HG02642 (cell line): ENCODE measurements at regions not wholly inside any gene's neighbourhood (a gene's known extent, or its start where the extent isn't known, plus 50 kb on each side); places are given as distances from the start of the nearest gene placed in this dataset.
"Not testable (repeated sequence)": the region's sequence is repeated elsewhere in the genome, so short reads cannot be mapped to it uniquely, and the experiment has no call there.

Experiments
- ATAC-seq: cut with Tn5 transposase; IDR thresholded peaks from one replicate; pipeline ENCODE4 v1.9.1; 2021; ENCODE audit warnings: mild to moderate bottlenecking; ENCODE audit not compliant: unreplicated experiment, poor library complexity

DNA sequence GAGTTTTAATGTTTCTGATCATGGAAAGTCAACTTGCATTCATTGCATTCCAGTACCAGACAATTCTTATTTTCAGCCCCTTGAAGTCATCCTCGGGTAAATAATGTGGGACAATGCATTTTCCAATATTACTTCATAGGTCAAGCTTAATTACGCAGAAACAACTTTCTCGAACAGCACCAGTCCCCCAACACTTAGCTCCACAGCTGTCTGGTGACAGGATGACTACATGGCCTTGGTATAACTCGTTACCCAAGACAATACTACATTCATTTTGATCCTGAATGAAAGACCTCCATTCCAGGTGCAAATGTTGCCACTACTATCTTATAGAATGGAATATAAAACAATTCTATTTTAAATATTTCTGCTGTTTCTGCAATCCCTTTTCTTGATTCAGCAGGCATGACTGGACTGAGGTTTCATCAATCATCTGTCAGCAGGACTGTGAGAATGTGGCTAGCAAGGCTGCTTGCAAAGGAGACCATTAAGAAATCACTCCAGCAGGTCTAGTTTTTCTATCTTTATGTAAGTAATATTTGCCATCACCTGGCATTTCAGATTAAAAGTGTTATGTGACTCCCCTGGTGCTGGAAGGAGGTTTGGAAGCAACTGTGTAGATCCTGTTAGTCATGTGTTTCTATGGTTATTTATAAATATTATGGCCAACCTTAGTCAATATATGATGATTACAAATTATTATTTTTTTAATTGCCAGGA is 147.9 kb downstream of the HAO1 start:
- ATAC-seq: no peak

DNA sequence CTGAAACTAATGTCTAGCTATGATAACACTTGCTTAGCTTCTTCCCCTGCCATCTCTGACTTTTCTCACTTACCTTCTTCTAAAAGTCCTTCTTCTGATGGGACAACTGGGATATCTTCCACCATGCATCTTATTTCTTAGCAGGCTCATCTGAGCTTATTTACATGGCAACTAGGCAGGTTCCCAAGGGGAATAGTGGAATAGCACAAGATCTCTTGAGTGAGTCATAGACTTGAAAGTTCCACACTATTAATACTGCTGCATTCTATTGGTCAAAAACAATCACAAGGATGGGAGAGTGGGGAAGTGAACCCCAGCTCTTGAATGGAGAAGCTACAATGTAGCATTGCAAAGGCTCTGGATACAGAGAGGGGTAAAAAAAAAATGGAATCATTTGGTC is 142.1 kb downstream of the HAO1 start:
- ATAC-seq: no peak

DNA sequence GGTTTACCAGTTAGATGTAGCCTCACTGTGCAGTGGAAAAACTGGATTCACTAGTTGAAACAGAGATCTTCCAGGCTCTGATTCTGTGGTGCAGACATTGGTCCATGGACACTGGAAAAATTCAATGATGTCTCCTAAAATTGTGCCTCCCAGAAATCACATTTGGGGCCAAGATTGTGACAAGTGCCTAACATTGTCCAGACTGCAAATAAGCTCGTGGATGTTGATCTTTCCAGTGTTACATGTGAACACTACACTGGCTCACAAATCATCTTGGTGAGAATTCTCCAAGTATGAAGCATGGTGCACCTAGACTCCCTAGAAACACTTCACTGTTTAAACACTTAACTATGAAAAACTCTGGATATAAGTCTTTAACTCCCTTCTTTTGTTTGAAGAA is 140.4 kb downstream of the HAO1 start:
- ATAC-seq: no peak

DNA sequence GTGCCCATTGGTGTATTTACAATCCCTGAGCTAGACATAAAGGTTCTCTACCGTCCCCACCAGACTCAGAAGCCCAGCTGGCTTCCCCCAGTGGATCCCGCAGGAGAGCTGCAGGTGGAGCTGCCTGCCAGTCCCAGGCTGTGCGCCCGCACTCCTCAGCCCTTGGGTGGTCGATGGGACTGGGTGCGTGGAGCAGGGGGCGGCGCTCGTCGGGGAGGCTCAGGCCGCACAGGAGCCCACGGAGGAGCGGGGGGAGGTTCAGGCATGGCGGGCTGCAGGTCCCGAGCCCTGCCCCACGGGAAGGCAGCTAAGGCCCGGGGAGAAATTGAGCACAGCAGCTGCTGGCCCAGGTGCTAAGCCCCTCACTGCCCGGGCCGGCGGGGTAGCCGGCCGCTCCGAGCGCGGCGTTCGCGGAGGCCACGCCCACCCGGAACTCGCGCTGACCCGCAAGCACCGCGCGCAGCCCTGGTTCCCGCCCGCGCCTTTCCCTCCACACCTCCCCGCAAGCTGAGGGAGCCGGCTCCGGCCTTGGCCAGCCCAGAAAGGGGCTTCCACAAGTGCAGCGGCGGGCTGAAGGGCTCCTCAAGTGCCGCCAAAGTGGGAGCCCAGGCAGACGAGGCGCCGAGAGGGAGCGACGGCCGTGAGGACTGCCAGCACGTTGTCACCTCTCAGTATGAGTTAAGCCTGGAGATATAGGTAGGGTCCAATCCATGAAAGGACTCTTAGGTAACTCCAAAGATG is 136.7 kb downstream of the HAO1 start:
- not testable (repeated sequence) for ATAC-seq

DNA sequence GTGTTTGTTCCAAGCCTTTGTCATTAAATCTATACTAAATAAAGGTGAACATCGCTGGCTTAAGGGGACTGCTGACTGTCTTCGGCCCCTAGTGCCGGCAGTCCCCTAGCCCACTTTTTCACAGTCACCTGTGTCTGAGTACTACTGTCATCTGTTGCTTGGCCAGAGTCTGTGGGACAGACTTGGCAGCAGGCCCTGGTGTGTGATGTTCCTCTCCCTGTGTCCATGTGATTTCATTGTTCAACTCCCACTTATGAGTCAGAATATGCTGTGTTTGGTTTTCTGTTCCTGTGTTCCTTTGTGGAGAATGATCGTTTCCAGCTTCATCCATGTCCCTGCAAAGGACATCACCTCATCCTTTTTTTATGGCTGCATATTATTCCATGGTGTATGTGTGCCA is 133.4 kb downstream of the HAO1 start:
- ATAC-seq: no peak

DNA sequence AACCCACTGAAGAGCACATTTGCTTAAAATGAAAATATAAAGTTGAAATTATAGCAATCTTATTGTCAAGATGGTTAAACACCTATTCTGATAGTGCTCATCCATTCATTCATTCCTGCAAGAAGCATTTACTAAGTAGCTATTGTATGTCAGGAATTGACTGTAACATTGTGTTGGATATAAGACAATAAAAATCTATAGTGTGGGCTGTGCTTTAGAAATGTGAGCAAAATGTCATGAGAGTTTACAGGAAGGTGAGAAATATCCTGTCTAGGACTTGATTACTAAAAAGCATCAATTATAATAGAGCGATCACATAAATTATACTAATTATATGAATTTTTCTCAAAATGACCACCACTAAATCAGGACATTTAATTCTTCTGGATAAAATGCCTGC is 123.0 kb downstream of the HAO1 start:
- ATAC-seq: no peak

DNA sequence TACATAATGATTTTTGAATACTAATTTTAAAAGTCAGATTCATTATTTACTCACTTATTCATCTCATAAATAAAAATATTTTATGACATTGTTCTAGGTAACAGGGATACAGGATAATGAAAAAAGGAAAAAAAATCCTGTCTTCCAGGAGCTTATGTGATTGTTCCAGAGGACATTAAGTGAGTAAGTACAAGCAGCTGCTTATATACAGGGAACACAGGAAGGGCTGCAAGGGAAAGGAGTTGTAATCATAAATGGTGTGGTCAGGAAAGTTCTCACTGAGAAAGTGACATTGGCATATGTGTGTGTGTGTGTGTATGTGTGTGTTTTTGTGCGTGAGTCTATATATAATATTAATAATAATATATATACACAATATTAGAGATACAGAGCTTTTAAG is 121.8 kb downstream of the HAO1 start:
- ATAC-seq: no peak

DNA sequence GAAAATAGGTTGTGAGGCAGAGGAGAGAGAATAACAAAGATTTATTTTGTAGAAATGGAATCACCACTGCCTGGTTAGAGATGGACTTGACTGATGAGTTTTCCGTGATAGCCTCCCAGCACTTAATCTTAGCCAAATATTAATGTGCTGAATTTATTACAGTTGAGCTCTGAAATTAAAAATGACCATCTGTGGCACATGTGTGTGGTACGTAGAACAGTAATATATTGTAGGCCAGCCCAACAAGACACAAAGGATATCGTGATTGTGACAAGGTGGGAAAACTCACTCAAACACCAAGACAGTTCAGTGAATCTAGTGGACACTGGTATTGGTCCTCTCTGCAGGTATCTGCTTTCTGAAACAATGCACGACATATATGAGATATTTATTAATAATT is 119.4 kb downstream of the HAO1 start:
- ATAC-seq: no peak

DNA sequence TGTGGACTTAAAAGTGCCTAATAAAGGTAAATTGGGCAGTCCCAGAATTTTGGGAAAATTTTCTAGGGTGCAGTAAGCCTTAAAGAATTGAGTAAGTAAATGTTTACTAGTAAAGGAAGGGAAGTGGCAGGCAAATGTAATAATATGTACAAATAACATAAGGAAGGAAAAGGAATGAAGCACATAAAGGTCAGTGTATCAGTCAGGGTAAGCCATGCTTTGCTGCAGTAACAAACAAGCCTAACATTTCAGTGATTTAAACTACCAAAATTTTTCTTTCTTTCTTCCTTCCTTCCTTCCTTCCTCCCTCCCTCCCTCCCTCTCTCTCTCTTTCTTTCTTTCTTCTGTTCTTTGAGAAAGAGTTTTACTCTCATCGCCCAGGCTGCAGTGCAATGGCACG is 117.5 kb downstream of the HAO1 start:
- ATAC-seq: no peak

DNA sequence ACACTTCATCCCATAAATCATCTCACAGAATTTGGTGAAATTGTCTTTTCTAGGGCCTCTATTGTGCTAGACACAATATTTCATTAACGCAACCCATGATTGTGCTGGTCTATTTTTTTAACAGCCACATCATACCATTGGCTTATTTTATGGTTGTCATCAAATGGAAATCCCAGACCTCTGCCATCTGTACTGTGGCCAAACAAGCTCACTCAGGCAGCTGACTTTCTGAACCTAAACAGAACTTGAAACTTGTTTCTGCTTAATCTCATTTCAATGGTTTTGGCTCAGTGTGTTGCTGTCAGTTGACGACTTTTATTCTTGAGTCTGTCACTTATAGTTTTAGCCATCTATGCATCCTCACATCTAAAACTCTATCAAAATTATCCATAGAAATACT is 111.8 kb downstream of the HAO1 start:
- ATAC-seq: no peak

DNA sequence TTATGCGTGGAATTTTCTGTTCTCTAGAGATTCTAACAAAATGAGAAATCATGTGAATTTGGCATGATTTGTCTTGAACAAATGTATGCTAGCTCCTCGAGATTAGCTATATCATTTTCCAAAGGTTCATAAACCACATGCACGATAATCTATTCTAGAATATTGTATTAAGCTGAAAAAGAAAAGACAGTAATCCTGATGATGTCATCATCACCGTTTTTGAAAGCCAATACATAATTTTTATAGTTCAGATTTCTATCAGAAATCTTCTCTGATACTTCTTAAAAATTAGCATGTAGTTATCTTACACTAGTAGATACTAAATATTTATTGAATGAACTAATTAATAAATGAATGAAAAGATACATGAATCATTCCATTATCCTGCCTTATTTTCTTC is 111.2 kb downstream of the HAO1 start:
- no peak for ATAC-seq

DNA sequence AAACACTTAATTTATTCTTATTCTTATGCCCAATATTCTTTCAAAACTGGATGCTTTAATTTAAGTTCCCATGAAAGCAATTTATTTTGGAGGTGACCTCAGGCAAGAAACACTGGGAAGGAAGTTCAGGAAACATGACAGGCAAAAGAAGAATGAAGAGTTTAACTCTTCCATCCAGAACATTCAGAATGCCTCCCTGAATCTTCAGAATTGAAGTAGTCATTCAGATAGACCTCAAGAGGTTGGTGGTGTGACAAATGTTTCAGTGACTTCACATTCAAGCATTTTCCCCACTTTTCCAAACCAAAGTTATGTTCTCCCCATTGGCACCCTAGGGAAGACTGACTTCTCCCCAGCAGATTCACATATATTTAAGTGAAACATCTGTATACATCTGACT is 110.5 kb downstream of the HAO1 start:
- no peak for ATAC-seq
